ENCODE measurements at regions not wholly inside any gene's neighbourhood (a gene's known extent, or its start where the extent isn't known, plus 50 kb on each side); places are given as distances from the start of the nearest gene placed in this dataset.

GRCh38 chr2:106941372-106941993 is 55.5 kb upstream of the ST6GAL2 start:
- Histone ChIP-seq H3K4me3 (no peak overlapping the region), H3K4me1 (no peaks in the 10 kb centered on the region), H3K27me3 (no peaks in the 10 kb centered on the region), H3K36me3 (no peaks in the 10 kb centered on the region), H3K27ac (no peak overlapping the region), H3K9me3 (peaks cover 0 to 6% (median 3%) of the 10 kb centered on the region in 3 donors)
- no peak for DNase-seq
- intact Hi-C loops (cut with DNase I): no loop called here
- WGBS, 2 donors: 83 to 90% methylated on average over 14 to 15 of the region's 18 CpGs
- TF ChIP-seq POLR2A (IDR thresholded peaks at IDR 0.05) (no peak), CTCF (IDR thresholded peaks at IDR 0.05) (no peak)

- no peak for DNase-seq
- Histone ChIP-seq H3K4me3 (no peak overlapping the region), H3K27me3 (no peaks in the 10 kb centered on the region), H3K4me1 (no peaks in the 10 kb centered on the region), H3K36me3 (no peaks in the 10 kb centered on the region), H3K27ac (no peak overlapping the region), H3K9me3 (peaks cover 0 to 6% (median 3%) of the 10 kb centered on the region in 3 donors)
- TF ChIP-seq CTCF (IDR thresholded peaks at IDR 0.05): no peak
- TF ChIP-seq POLR2A (IDR thresholded peaks at IDR 0.05): no peak
- intact Hi-C loops (cut with DNase I): no loop called here
- 44 to 87% methylated on average over 3 of the region's 3 CpGs for WGBS, 2 donors
Measured at GRCh38 chr2:106943468-106944200, 57.7 kb upstream of the ST6GAL2 start.

GRCh38 chr2:106944215-106944614 is 58.2 kb upstream of the ST6GAL2 start:
- no peak for DNase-seq
- H3K9me3 ChIP-seq: peaks cover 0 to 6% (median 3%) of the 10 kb centered on the region in 3 donors
- 57 to 73% methylated on average over 5 of the region's 5 CpGs for WGBS, 2 donors
- H3K4me3 ChIP-seq: no peak overlapping the region
- TF ChIP-seq CTCF (IDR thresholded peaks at IDR 0.05) (no peak), POLR2A (IDR thresholded peaks at IDR 0.05) (no peak)
- H3K4me1 ChIP-seq: no peaks in the 10 kb centered on the region
- no peak overlapping the region for H3K27ac ChIP-seq
- H3K36me3 ChIP-seq: no peaks in the 10 kb centered on the region
- intact Hi-C loops (cut with DNase I): no loop called here
- H3K27me3 ChIP-seq: no peaks in the 10 kb centered on the region

GRCh38 chr2:106948540-106948939 is 62.6 kb upstream of the ST6GAL2 start:
- no peaks in the 10 kb centered on the region for H3K9me3 ChIP-seq
- no peak overlapping the region for H3K27ac ChIP-seq
- TF ChIP-seq POLR2A (IDR thresholded peaks at IDR 0.05) (no peak), CTCF (IDR thresholded peaks at IDR 0.05) (no peak)
- intact Hi-C loops (cut with DNase I): no loop called here
- peaks cover 0 to 3% (median 0%) of the 10 kb centered on the region in 3 donors for H3K4me1 ChIP-seq
- H3K27me3 ChIP-seq: no peaks in the 10 kb centered on the region
- DNase-seq: no peak
- H3K4me3 ChIP-seq: no peak overlapping the region
- no peaks in the 10 kb centered on the region for H3K36me3 ChIP-seq

GRCh38 chr2:106953236-106953635 is 67.3 kb upstream of the ST6GAL2 start:
- H3K27me3 ChIP-seq: no peaks in the 10 kb centered on the region
- H3K4me1 ChIP-seq: peaks cover 0 to 15% (median 0%) of the 10 kb centered on the region in 3 donors
- DNase-seq: no peak
- intact Hi-C loops (cut with DNase I): no loop called here
- no peak for TF ChIP-seq POLR2A (IDR thresholded peaks at IDR 0.05)
- no peak for TF ChIP-seq CTCF (IDR thresholded peaks at IDR 0.05)
- H3K4me3 ChIP-seq: no peak overlapping the region
- no peaks in the 10 kb centered on the region for H3K9me3 ChIP-seq
- WGBS, 2 donors: 74 to 76% methylated on average over 5 of the region's 5 CpGs
- H3K36me3 ChIP-seq: no peaks in the 10 kb centered on the region
- H3K27ac ChIP-seq: no peak overlapping the region

Data from esophagus squamous epithelium (tissue), 5 donors.